RPMI8226 (cell line): ENCODE measurements at regions not wholly inside any gene's neighbourhood (a gene's known extent, or its start where the extent isn't known, plus 50 kb on each side); places are given as distances from the start of the nearest gene placed in this dataset.

Source experiments
- DNase-seq: peaks from one replicate; pipeline ENCODE4 v3.0.0-alpha.2; 2015

GRCh38 chr20:50395914-50396488 is 114.2 kb upstream of the PTPN1 start:
- DNase-seq = no peak

- no peak for DNase-seq
These were observed 113.6 kb upstream of the PTPN1 start for GRCh38 chr20:50396623-50397022.

- no peak for DNase-seq
These were observed 113.1 kb upstream of the PTPN1 start for GRCh38 chr20:50397058-50397457.

- no peak for DNase-seq
These were observed 112.1 kb upstream of the PTPN1 start for GRCh38 chr20:50398064-50398463.

GRCh38 chr20:50398471-50398820 is 111.7 kb upstream of the PTPN1 start:
- DNase-seq = no peak

GRCh38 chr20:50398821-50399554 is 111.2 kb upstream of the PTPN1 start:
- DNase-seq = no peak

- DNase-seq = no peak
These were observed 110.6 kb upstream of the PTPN1 start for GRCh38 chr20:50399555-50399916.

GRCh38 chr20:50399917-50400704 is 110.1 kb upstream of the PTPN1 start:
- DNase-seq = no peak

GRCh38 chr20:50400705-50401586 is 109.2 kb upstream of the PTPN1 start:
- no peak for DNase-seq

GRCh38 chr20:50401587-50402418 is 108.4 kb upstream of the PTPN1 start:
- no peak for DNase-seq

- no peak for DNase-seq
These were observed 106.4 kb upstream of the PTPN1 start for GRCh38 chr20:50403565-50404418.

GRCh38 chr20:50404419-50405234 is 105.6 kb upstream of the PTPN1 start:
- no peak for DNase-seq

GRCh38 chr20:50405235-50405914 is 104.8 kb upstream of the PTPN1 start:
- no peak for DNase-seq

GRCh38 chr20:50405915-50406609 is 104.1 kb upstream of the PTPN1 start:
- DNase-seq = no peak

GRCh38 chr20:50406610-50407136 is 103.5 kb upstream of the PTPN1 start:
- DNase-seq = no peak

GRCh38 chr20:50408526-50409364 is 101.4 kb upstream of the PTPN1 start:
- DNase-seq = no peak

GRCh38 chr20:50409495-50409894 is 100.7 kb upstream of the PTPN1 start:
- no peak for DNase-seq

GRCh38 chr20:50410343-50410742 is 99.8 kb upstream of the PTPN1 start:
- no peak for DNase-seq
